Bronchial epithelial cell (primary cell): ENCODE measurements at regions not wholly inside any gene's neighbourhood (a gene's known extent, or its start where the extent isn't known, plus 50 kb on each side); places are given as distances from the start of the nearest gene placed in this dataset.

Experiments
- DNase-seq: peaks from one replicate; pipeline ENCODE4 v3.0.0-alpha.2; 2010; ENCODE audit warnings: low read depth
- FAIRE-seq: peaks from 2 replicates; lab custom pipeline; 2011; peaks lifted over from hg19 to GRCh38; lab: Jason Lieb, UNC
- H3K27me3 ChIP-seq: 2 replicates; pipeline ENCODE4 v1.5.1; 2011; ENCODE audit warnings: low read length; ENCODE audit not compliant: control insufficient read depth, insufficient read depth
- H3K36me3 ChIP-seq: 2 replicates; pipeline ENCODE4 v1.5.1; 2011; ENCODE audit warnings: low read length; ENCODE audit not compliant: control insufficient read depth, insufficient read depth
- H3K4me3 ChIP-seq: 2 replicates; pipeline ENCODE4 v1.5.1; 2011; ENCODE audit warnings: mild to moderate bottlenecking, low read depth, low read length, control low read depth
- TF ChIP-seq, protein P1 (sequence below): IDR thresholded peaks from 2 replicates; pipeline ENCODE4 v1.5.1; 2011; ENCODE audit warnings: mild to moderate bottlenecking, moderate library complexity, low read length, control low read depth, inconsistent platforms; ENCODE audit not compliant: insufficient read depth, severe bottlenecking

DNA sequence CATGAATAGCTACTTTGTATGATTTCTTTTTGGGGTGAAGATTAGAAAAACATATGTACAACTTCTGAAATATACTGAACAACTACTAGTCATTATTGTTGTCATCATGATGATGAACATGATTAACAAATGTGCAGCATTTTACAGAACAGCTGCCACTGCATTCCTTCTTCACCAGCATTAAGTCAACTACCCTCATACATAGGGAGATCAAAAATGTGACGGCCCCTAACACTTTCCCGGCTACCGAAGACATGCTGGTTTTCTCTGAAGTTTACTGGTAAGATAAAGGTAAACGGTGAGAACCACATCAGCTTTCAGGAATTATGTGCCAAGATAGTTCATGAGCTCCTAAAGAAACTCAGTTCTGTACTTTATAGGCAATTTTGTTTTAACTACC is 121.0 kb upstream of the LRATD1 start:
- Histone ChIP-seq H3K36me3 (no peaks in the 10 kb centered on the region), H3K4me3 (no peak overlapping the region), H3K27me3 (no peaks in the 10 kb centered on the region)
- no peak for FAIRE-seq
- DNase-seq = no peak
- TF ChIP-seq, protein P1, sequence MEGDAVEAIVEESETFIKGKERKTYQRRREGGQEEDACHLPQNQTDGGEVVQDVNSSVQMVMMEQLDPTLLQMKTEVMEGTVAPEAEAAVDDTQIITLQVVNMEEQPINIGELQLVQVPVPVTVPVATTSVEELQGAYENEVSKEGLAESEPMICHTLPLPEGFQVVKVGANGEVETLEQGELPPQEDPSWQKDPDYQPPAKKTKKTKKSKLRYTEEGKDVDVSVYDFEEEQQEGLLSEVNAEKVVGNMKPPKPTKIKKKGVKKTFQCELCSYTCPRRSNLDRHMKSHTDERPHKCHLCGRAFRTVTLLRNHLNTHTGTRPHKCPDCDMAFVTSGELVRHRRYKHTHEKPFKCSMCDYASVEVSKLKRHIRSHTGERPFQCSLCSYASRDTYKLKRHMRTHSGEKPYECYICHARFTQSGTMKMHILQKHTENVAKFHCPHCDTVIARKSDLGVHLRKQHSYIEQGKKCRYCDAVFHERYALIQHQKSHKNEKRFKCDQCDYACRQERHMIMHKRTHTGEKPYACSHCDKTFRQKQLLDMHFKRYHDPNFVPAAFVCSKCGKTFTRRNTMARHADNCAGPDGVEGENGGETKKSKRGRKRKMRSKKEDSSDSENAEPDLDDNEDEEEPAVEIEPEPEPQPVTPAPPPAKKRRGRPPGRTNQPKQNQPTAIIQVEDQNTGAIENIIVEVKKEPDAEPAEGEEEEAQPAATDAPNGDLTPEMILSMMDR = no peak

DNA sequence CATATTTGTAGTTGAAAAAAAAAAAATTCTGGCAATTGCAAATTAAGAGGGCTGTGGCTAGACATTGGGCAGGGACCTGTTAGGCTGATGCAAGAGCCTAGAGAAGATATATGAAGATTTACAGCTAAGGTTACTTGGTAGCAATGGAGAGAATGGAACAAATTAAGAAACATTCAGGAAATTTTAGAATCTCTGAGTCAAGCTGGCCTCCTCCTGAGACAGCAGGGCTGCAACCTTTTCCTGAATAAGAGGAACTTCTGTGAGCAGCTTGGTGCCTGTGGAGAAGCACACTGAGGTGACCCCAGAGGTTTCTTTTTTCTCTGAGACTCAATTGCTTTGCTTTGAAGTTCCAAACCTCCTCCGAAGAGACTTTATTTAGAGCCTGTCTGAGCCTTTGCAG is 118.6 kb upstream of the LRATD1 start:
- Histone ChIP-seq H3K36me3 (no peaks in the 10 kb centered on the region), H3K27me3 (no peaks in the 10 kb centered on the region), H3K4me3 (no peak overlapping the region)
- TF ChIP-seq, protein P1 = no peak
- DNase-seq (no peak), FAIRE-seq (no peak)

- TF ChIP-seq, protein P1 = no peak
- peak; percentile 97 for DNase-seq
- H3K4me3 ChIP-seq = no peak overlapping the region
- H3K27me3 ChIP-seq = no peaks in the 10 kb centered on the region
- no peaks in the 10 kb centered on the region for H3K36me3 ChIP-seq
- FAIRE-seq = no peak
Observed at GRCh38 chr2:14516844-14517243, 115.7 kb upstream of the LRATD1 start.

GRCh38 chr2:14517731-14518130 is 114.8 kb upstream of the LRATD1 start:
- H3K27me3 ChIP-seq = no peaks in the 10 kb centered on the region
- TF ChIP-seq, protein P1 = no peak
- DNase-seq = peak; percentile 42
- FAIRE-seq = no peak
- H3K36me3 ChIP-seq = no peaks in the 10 kb centered on the region
- H3K4me3 ChIP-seq = no peak overlapping the region

- peak; percentile 13 for FAIRE-seq
- no peak for DNase-seq
- no peaks in the 10 kb centered on the region for H3K27me3 ChIP-seq
- TF ChIP-seq, protein P1 = no peak
- no peak overlapping the region for H3K4me3 ChIP-seq
- H3K36me3 ChIP-seq = no peaks in the 10 kb centered on the region
Observed at GRCh38 chr2:14520385-14520945, 112.1 kb upstream of the LRATD1 start.
